Body of pancreas (tissue), 4 donors: ENCODE measurements at regions not wholly inside any gene's neighbourhood (a gene's known extent, or its start where the extent isn't known, plus 50 kb on each side); places are given as distances from the start of the nearest gene placed in this dataset.
A peak's percentile ranks its signal among the peaks of the same experiment; 100 is the strongest.

Experiments
- ATAC-seq: fragments of 150-250 bp; one replicate; pipeline ENCODE4 v1.9.1; 2016
- DNase-seq, 4 donors: peaks; one replicate each; pipeline ENCODE4 v3.0.0-alpha.2; 2019
- H3K27ac ChIP-seq, 4 donors: fragments of 200-600 bp; sonication (generic); 1 replicate in 3 of 4; 2 replicates in 1 of 4; pipeline versions ENCODE4 v1.5.1 to v1.6.1; 2016 to 2019; ENCODE audit warnings: mild to moderate bottlenecking in 1 of 4, mixed read lengths in 1 of 4, moderate library complexity in 1 of 4
- H3K27me3 ChIP-seq, 2 donors: fragments of 200-600 bp; sonication (generic); one replicate each; pipeline ENCODE4 v1.6.0; 2016; ENCODE audit warnings: mild to moderate bottlenecking in 1 of 2
- H3K36me3 ChIP-seq, 2 donors: fragments of 200-600 bp; sonication (generic); replicated peaks in 1 of 2; 2 replicates each; pipeline ENCODE4 v1.5.1; 2016; ENCODE audit warnings: low read depth in 2 of 2; ENCODE audit not compliant: insufficient read depth in 1 of 2
- H3K4me1 ChIP-seq: fragments of 200-600 bp; sonication (generic); one replicate; pipeline ENCODE4 v1.6.0; 2016
- H3K4me3 ChIP-seq, 2 donors: fragments of 200-600 bp; sonication (generic); 1 replicate in 1 of 2; 2 replicates in 1 of 2; pipeline ENCODE4 v1.5.1; 2016 to 2019
- H3K9me3 ChIP-seq, 3 donors: fragments of 200-600 bp; sonication (generic); 1 replicate in 2 of 3; 2 replicates in 1 of 3; pipeline ENCODE4 v1.5.1; 2016
- POLR2A ChIP-seq, 3 donors: fragments of 450-650 bp; IDR thresholded peaks; one replicate each; pipeline ENCODE4 v1.6.1; 2016; ENCODE audit warnings: antibody characterized with exemption in 3 of 3, mild to moderate bottlenecking in 2 of 3
- WGBS, 2 donors: methylation state at CpG; one replicate each; pipeline ENCODE4 v1.1.5; 2017; 5-methylcytosine and 5-hydroxymethylcytosine counted together
- intact Hi-C: fragments of 100-400 bp; cut with DNase I; formaldehyde crosslinking; loops from one replicate; pipeline ENCODE4 v1.15.1; 2023
- TF ChIP-seq, protein P1 (sequence below), 7 experiments: fragments of 450-650 bp in 4 of 7; fragments of 200-600 bp in 3 of 7; sonication (generic) in 3 of 7; IDR thresholded peaks; one replicate each; pipeline ENCODE4 v1.5.1; 2016 to 2019; ENCODE audit warnings: antibody characterized with exemption in 7 of 7

DNA sequence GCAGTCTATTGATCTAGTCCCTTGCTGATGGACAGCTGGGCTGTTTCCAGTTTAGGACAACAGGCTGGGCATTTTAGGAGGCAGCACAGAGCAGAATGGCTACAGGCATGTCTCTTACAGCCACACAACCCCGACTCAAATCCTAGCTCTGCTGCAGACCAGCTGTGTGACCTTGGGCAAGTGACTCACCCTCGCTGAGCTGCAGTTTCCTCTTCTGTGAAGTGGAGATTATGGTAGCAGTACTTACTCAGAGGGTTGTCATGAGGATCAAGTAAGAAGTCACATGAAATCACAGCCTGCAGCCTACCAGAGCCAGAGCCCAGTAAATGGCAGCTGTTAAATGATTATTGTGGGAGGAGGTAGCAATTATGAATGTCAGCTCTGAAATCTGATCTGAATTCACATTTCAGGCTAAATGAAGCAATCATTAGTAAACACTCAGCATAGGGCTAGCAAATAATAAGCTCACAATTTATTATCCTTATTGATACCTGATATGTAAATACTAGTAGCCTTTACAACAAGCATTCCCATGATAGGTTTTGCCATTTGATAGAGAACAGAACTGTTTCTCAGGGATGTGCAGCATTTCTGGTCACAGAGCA lies 58.9 kb downstream of the MYEOV start:
- TF ChIP-seq POLR2A (IDR thresholded peaks at IDR 0.05), result no peak
- TF ChIP-seq, protein P1, sequence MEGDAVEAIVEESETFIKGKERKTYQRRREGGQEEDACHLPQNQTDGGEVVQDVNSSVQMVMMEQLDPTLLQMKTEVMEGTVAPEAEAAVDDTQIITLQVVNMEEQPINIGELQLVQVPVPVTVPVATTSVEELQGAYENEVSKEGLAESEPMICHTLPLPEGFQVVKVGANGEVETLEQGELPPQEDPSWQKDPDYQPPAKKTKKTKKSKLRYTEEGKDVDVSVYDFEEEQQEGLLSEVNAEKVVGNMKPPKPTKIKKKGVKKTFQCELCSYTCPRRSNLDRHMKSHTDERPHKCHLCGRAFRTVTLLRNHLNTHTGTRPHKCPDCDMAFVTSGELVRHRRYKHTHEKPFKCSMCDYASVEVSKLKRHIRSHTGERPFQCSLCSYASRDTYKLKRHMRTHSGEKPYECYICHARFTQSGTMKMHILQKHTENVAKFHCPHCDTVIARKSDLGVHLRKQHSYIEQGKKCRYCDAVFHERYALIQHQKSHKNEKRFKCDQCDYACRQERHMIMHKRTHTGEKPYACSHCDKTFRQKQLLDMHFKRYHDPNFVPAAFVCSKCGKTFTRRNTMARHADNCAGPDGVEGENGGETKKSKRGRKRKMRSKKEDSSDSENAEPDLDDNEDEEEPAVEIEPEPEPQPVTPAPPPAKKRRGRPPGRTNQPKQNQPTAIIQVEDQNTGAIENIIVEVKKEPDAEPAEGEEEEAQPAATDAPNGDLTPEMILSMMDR (IDR thresholded peaks at IDR 0.05), result no peak
- WGBS, 2 donors, result 0 to 23% methylated on average over 2 of the region's 2 CpGs
- H3K9me3 ChIP-seq, result no peaks in the 10 kb centered on the region
- no peaks in the 10 kb centered on the region for H3K36me3 ChIP-seq
- intact Hi-C loops, result no loop called here
- no peaks in the 10 kb centered on the region for H3K27me3 ChIP-seq
- H3K4me3 ChIP-seq, result no peak overlapping the region
- ATAC-seq (peak; percentile 52), DNase-seq (peak in 1 of 4 donors; percentile 22)
- H3K27ac ChIP-seq, result no peak overlapping the region
- H3K4me1 ChIP-seq, result peaks cover 5% of the 10 kb centered on the region

DNA sequence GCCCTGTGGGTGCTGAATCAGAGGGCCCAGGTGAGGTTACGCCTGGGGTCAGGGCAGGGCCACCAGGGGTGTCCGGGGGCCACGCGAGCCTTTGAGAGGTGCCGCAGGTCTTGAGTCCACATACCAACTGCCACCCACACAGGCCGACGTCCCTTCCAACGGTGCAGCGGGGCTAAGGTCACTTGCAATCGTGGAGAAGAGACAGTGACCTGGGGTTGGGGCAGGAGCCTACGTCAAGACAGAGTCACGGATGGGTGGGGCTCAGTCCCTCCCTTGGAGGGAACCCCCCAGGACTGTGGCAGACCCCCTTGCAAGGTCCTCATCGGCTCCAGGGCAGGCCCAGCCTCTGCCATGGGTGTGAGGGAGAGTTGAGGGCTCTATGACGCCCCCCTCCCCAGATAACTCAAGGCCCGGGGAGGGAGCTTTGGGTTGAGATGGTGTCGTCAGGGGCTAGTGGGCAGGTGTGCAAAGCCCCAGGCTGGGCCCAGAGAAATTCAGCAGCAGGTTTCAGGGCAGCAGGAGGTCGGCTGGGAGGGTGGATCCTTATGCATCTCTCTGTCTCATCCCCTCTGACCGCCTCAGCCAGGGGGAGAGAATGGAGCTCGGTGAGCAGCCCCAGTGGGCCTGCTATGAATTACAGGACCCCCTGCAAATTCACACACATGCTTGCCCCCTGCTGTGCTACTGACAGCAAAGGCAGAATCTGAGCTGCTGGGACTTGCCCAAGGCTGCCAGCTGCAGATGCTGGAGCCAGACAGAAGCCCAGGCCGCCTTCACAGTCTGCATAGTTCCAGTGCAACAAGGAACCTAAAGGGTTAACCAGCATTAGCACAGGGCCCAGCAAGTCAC lies 60.0 kb downstream of the MYEOV start:
- intact Hi-C loops, result no loop called here
- no peak for TF ChIP-seq POLR2A (IDR thresholded peaks at IDR 0.05)
- TF ChIP-seq, protein P1 (IDR thresholded peaks at IDR 0.05), result no peak

DNA sequence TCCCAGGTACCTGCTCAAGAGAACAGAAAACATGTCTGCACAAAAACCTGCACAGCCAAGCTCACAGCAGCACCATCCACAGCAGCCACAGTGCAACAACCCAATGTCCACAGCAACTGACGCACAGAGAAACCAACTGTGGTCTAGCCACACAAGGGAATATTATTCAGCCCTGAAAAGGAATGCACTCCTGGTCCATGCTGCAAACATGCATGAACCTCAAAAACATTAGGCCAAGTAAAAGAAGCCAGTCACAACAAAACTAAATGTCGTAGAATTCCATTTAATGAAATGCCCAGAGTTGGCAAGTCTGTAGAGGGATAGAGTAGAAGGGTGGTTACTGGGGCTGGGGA lies 60.6 kb downstream of the MYEOV start:
- H3K27me3 ChIP-seq, result no peaks in the 10 kb centered on the region
- 93 to 97% methylated on average over 2 of the region's 2 CpGs for WGBS, 2 donors
- no peak overlapping the region for H3K27ac ChIP-seq
- peaks cover 0 to under 1% (median 0%) of the 10 kb centered on the region in 3 donors for H3K9me3 ChIP-seq
- ATAC-seq, result no peak
- no peak overlapping the region for H3K4me3 ChIP-seq
- DNase-seq, result no peak
- H3K36me3 ChIP-seq, result no peaks in the 10 kb centered on the region
- intact Hi-C loops, result no loop called here
- TF ChIP-seq POLR2A (IDR thresholded peaks at IDR 0.05), result no peak
- TF ChIP-seq, protein P1 (IDR thresholded peaks at IDR 0.05), result no peak
- peaks cover 5% of the 10 kb centered on the region for H3K4me1 ChIP-seq

More for the DNA sequence above, 60.0 kb downstream of the MYEOV start:
- Histone ChIP-seq H3K27me3 (no peaks in the 10 kb centered on the region), H3K27ac (no peak overlapping the region), H3K36me3 (no peaks in the 10 kb centered on the region), H3K4me3 (no peak overlapping the region), H3K4me1 (peaks cover 5% of the 10 kb centered on the region), H3K9me3 (no peaks in the 10 kb centered on the region)
- WGBS, 2 donors, result 87% methylated on average over 19 of the region's 20 CpGs; no CpG with 5 or more reads in 1 of the 2 donors
- DNase-seq, result no peak
- ATAC-seq, result no peak

DNA sequence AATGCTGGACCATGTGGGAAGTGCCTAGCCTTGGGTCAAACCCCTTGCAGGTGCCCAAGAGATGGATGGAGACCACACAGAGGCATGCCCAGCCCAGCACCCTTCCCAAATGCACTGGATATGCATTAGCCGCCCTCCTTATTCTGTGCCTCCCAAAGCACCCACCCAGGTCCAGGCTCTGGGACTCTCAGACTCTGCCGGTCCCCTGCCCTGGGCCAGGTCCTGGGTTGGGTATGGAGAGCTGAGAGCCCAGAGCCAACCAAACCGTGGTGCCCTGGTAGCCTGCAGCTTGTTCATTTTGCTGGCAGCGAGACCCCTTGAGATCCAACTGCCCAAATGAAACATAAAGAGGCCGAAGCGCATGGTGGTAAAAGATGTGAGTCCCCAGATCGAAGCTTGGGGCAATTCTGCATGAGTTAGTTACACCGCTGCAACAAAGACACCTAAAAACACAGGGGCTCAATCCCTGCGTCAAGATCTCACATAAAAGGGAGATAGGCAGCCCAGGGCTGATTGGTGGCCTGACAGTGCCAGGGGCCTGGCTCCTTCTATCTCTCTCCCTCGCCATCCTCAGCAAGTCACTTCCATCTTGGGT lies 61.5 kb downstream of the MYEOV start:
- no peak for ATAC-seq
- WGBS, 2 donors, result 83 to 92% methylated on average over 9 to 10 of the region's 10 CpGs
- no peaks in the 10 kb centered on the region for H3K36me3 ChIP-seq
- no peak overlapping the region for H3K27ac ChIP-seq
- peaks cover 5% of the 10 kb centered on the region for H3K4me1 ChIP-seq
- intact Hi-C loops, result no loop called here
- TF ChIP-seq, protein P1 (IDR thresholded peaks at IDR 0.05), result no peak
- TF ChIP-seq POLR2A (IDR thresholded peaks at IDR 0.05), result no peak
- no peaks in the 10 kb centered on the region for H3K27me3 ChIP-seq
- peaks cover 0 to 4% (median 0%) of the 10 kb centered on the region in 3 donors for H3K9me3 ChIP-seq
- DNase-seq, result no peak
- H3K4me3 ChIP-seq, result no peak overlapping the region
